GM10248 (cell line): ENCODE measurements at regions not wholly inside any gene's neighbourhood (a gene's known extent, or its start where the extent isn't known, plus 50 kb on each side); places are given as distances from the start of the nearest gene placed in this dataset.

ENCODE experiments used
- CTCF ChIA-PET: fragments of 300-600 bp; sonication (Branson Sonifier 250); formaldehyde crosslinking; extraction: SDS; loops from one replicate; lab custom pipeline; 2021; ENCODE audit warnings: antibody characterized with exemption; lab: Yijun Ruan, JAX
- POLR2A ChIA-PET: fragments of 350-650 bp; sonication (Branson Sonifier 250); formaldehyde crosslinking; extraction: SDS; loops from one replicate; lab custom pipeline; 2020; ENCODE audit warnings: antibody characterized with exemption; lab: Yijun Ruan, JAX
- DNase-seq: peaks from one replicate; pipeline ENCODE4 v3.0.0; 2012; ENCODE audit errors: extremely low spot score
- CTCF ChIP-seq: IDR thresholded peaks from 2 replicates; pipeline ENCODE4 v1.5.1; 2012; ENCODE audit warnings: mild to moderate bottlenecking, low read depth; ENCODE audit errors: extremely low read depth, missing control alignments, control extremely low read depth

GRCh38 chr18:76757925-76758324 lies 64.4 kb upstream of the ZNF236 start:
- ChIA-PET POLR2A (no interaction called here), CTCF (no interaction called here)
- TF ChIP-seq CTCF, result no peak
- DNase-seq, result no peak

- POLR2A ChIA-PET, result no interaction called here
- DNase-seq, result no peak
- CTCF ChIA-PET, result no interaction called here
- no peak for TF ChIP-seq CTCF
Observed at GRCh38 chr18:76757335-76757734, 65.0 kb upstream of the ZNF236 start.

GRCh38 chr18:76756531-76757253 lies 65.7 kb upstream of the ZNF236 start:
- ChIA-PET POLR2A (no interaction called here), CTCF (no interaction called here)
- TF ChIP-seq CTCF, result no peak
- DNase-seq, result no peak

GRCh38 chr18:76754351-76754750 lies 68.0 kb upstream of the ZNF236 start:
- no peak for TF ChIP-seq CTCF
- CTCF ChIA-PET, result interaction anchor here (0.7 to 1.2 kb wide), 2 partner anchors 49 to 85 kb away, joined by 3 read pairs; no protein-coding TSS in a partner anchor
- POLR2A ChIA-PET, result no interaction called here
- DNase-seq, result no peak

- no peak for TF ChIP-seq CTCF
- no peak for DNase-seq
- ChIA-PET POLR2A (no interaction called here), CTCF (interaction anchor here (0.7 kb wide), 1 partner anchor 86 kb away, joined by 3 read pairs; no protein-coding TSS in a partner anchor)
Observed at GRCh38 chr18:76752400-76752799, 70.0 kb upstream of the ZNF236 start.

- CTCF ChIA-PET, result interaction anchor here (0.7 kb wide), 1 partner anchor 85 kb away, joined by 3 read pairs; no protein-coding TSS in a partner anchor
- no peak for TF ChIP-seq CTCF
- POLR2A ChIA-PET, result interaction anchor here (0.7 kb wide), 1 partner anchor 414 kb away, joined by 3 read pairs; no protein-coding TSS in a partner anchor
- DNase-seq, result no peak
Observed at GRCh38 chr18:76750917-76751890, 71.2 kb upstream of the ZNF236 start.
